ENCODE measurements at regions not wholly inside any gene's neighbourhood (a gene's known extent, or its start where the extent isn't known, plus 50 kb on each side); places are given as distances from the start of the nearest gene placed in this dataset.
A peak's percentile ranks its signal among the peaks of the same experiment; 100 is the strongest.

- DNase-seq = no peak
These were observed 78.4 kb upstream of the WNT4 start for GRCh38 chr1:22221233-22221780.

- DNase-seq = no peak
These were observed 79.8 kb upstream of the WNT4 start for GRCh38 chr1:22222723-22223122.

GRCh38 chr1:22223176-22223575 lies 80.3 kb upstream of the WNT4 start:
- DNase-seq = no peak

- no peak for DNase-seq
These were observed 81.2 kb upstream of the WNT4 start for GRCh38 chr1:22224091-22224490.

GRCh38 chr1:22224631-22225030 lies 81.7 kb upstream of the WNT4 start:
- no peak for DNase-seq

GRCh38 chr1:22225858-22226589 lies 83.1 kb upstream of the WNT4 start:
- DNase-seq = no peak

- DNase-seq = no peak
These were observed 85.2 kb upstream of the WNT4 start for GRCh38 chr1:22228074-22228473.

- peak in 1 of 3 experiments; percentile 3 for DNase-seq
These were observed 85.6 kb upstream of the WNT4 start for GRCh38 chr1:22228505-22228911.

GRCh38 chr1:22229379-22229778 lies 86.5 kb upstream of the WNT4 start:
- DNase-seq = no peak

GRCh38 chr1:22231068-22231593 lies 88.2 kb upstream of the WNT4 start:
- DNase-seq = no peak

- DNase-seq = no peak
These were observed 89.2 kb upstream of the WNT4 start for GRCh38 chr1:22231995-22232690.

- no peak for DNase-seq
These were observed 90.3 kb upstream of the WNT4 start for GRCh38 chr1:22233222-22233621.

GRCh38 chr1:22234476-22235030 lies 91.7 kb upstream of the WNT4 start:
- DNase-seq = no peak

GRCh38 chr1:22236166-22236565 lies 93.3 kb upstream of the WNT4 start:
- DNase-seq = no peak

GRCh38 chr1:22236900-22237299 lies 94.0 kb upstream of the WNT4 start:
- DNase-seq = no peak

- DNase-seq = no peak
These were observed 94.7 kb upstream of the WNT4 start for GRCh38 chr1:22237433-22238093.

- DNase-seq = no peak
These were observed 95.7 kb upstream of the WNT4 start for GRCh38 chr1:22238356-22239224.

- DNase-seq = peak in 1 of 3 experiments; percentile 6
These were observed 96.5 kb upstream of the WNT4 start for GRCh38 chr1:22239378-22239777.

GRCh38 chr1:22241250-22241649 lies 98.4 kb upstream of the WNT4 start:
- peak in 1 of 3 experiments; percentile 5 for DNase-seq

- DNase-seq = no peak
These were observed 98.9 kb upstream of the WNT4 start for GRCh38 chr1:22241811-22242210.

- no peak for DNase-seq
These were observed 102.3 kb upstream of the WNT4 start for GRCh38 chr1:22245100-22245650.

- no peak for DNase-seq
These were observed 102.8 kb upstream of the WNT4 start for GRCh38 chr1:22245726-22246125.

Data from NCI-H1417 (cell line).